ENCODE measurements at regions not wholly inside any gene's neighbourhood (a gene's known extent, or its start where the extent isn't known, plus 50 kb on each side); places are given as distances from the start of the nearest gene placed in this dataset.

DNA sequence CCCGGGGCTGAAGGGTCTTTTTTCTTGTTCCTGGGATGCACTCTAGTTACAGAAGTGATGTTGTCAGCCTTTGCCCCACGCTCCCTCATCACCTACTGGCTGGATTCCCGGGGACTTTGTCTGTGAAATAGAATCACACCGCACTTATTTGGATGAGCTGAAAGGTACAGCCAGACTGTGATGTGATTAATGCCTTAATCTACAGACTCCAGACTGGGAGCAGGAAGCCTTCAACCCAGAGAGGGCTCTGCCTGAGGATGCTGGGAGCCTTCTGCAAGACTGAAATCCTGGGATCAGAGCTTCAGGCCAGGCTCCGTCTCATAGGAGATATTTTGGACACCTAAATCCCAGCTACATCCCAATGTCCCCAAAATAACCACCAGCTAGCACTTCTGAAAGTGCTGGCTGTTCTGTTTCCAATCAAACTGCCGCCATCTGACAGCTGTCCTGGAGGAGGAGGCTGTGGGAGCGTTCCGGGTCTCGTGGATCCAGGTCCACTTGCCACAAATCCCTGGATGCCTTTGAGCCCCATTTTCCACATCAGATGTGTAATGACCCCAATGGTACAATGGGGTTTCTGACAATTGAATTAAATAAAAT, 688.5 kb downstream of the TBC1D22A start:
- DNase-seq (ENCODE audit: low spot score), result no peak
- no peak overlapping the region for H3K27ac ChIP-seq
- H3K4me1 ChIP-seq, result peaks cover 0 to 3% of the 10 kb centered on the region in 2 donors
- TF ChIP-seq, protein P1, sequence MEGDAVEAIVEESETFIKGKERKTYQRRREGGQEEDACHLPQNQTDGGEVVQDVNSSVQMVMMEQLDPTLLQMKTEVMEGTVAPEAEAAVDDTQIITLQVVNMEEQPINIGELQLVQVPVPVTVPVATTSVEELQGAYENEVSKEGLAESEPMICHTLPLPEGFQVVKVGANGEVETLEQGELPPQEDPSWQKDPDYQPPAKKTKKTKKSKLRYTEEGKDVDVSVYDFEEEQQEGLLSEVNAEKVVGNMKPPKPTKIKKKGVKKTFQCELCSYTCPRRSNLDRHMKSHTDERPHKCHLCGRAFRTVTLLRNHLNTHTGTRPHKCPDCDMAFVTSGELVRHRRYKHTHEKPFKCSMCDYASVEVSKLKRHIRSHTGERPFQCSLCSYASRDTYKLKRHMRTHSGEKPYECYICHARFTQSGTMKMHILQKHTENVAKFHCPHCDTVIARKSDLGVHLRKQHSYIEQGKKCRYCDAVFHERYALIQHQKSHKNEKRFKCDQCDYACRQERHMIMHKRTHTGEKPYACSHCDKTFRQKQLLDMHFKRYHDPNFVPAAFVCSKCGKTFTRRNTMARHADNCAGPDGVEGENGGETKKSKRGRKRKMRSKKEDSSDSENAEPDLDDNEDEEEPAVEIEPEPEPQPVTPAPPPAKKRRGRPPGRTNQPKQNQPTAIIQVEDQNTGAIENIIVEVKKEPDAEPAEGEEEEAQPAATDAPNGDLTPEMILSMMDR (IDR thresholded peaks at IDR 0.05), result no peak
- no peak overlapping the region for H3K4me3 ChIP-seq
- no peaks in the 10 kb centered on the region for H3K36me3 ChIP-seq
- peaks cover 0 to 19% of the 10 kb centered on the region in 2 donors for H3K9me3 ChIP-seq
- no peaks in the 10 kb centered on the region for H3K27me3 ChIP-seq

DNA sequence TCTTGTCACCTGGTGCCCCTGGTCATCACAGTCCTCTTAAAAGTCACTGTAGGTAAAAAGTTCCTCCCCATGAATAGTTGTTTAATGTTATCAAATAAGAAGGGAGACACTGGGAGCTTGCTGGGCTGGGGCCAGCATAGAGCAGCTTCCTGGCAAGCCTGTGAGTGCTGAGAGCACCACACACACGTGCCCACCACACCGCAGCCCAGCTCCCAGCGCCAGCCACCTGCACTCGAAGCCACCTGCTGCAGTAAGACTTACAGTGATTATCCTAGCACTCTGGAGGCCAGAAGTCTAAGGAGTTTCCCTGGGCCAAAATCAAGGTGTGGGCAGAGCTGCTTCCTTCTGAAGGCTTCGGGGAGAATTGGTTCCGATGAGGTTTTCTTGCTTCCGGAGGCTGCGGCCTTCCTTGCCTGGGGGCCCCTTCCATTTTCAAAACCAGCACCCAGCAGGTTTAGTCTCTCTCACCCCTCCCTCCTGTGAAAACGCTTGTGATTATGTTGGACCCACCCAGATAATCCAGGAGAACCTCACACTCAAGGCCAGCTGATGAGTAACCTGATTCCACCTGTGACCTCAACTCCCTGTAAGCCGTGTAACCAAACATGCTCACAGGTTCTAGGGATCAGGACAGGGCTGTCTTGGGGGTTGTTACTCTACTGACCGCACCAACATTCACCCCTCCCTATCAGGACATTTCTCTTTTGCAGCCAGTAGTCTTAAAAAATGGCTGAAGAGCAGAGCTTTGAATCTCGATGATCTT, 687.2 kb downstream of the TBC1D22A start:
- Histone ChIP-seq H3K36me3 (no peaks in the 10 kb centered on the region), H3K4me1 (peaks cover 0 to 3% of the 10 kb centered on the region in 2 donors), H3K27me3 (no peaks in the 10 kb centered on the region), H3K9me3 (peaks cover 0 to 13% of the 10 kb centered on the region in 2 donors), H3K4me3 (no peak overlapping the region), H3K27ac (no peak overlapping the region)
- TF ChIP-seq, protein P1 (IDR thresholded peaks at IDR 0.05), result no peak
- DNase-seq (ENCODE audit: low spot score), result no peak

DNA sequence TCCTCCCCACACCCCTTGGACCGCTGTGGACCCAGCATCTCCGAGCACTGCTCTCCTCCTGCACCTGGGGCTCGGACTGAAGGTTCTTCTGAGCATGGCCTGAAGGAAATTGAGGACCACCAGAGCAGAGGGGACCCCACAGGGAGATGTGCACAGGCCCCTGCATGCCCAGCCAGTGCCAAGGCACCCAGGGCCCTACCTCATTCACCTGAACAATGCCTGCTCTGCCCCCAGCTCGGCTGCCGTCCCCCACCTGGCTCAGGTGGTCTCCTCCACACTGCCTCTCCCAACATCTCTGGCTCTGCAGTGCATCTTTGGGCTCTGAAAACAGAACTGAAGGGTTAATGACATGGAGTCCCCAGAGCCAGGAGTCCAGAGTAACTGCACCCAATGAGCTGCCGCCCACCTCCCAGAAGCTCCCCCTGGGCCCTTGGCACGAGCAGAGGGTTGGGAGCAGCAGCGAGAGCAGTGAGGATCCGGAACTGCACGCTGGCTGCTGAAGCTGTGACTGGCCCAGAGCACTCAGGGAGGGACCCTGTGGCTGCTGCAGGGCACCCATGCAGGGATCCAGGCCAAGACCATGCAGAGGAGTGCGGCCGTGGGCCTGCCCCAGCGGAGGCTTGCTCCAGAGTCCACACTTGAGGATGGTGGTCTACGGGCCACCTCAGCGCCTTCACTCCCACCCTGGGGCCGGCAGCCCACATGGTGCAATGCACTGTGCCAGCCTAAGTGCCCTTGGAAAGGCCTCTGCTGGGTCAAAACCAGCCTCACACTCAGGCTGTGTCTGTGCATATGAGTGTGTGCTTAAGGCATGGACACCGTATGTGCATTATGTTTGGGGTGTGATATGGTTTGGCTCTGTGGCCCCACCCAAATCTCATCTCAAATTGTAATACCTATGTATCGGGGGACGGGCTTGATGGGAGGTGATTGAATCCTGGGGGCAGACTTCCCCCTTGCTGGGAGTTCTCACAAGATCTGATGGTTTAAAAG, 686.1 kb downstream of the TBC1D22A start:
- Histone ChIP-seq H3K36me3 (no peaks in the 10 kb centered on the region), H3K4me3 (no peak overlapping the region), H3K4me1 (peaks cover 0 to 3% of the 10 kb centered on the region in 2 donors), H3K27ac (no peak overlapping the region), H3K27me3 (no peaks in the 10 kb centered on the region), H3K9me3 (peaks cover 0 to 2% of the 10 kb centered on the region in 2 donors)
- TF ChIP-seq, protein P1 (IDR thresholded peaks at IDR 0.05), result no peak
- peak; percentile 18 for DNase-seq (ENCODE audit: low spot score)

DNA sequence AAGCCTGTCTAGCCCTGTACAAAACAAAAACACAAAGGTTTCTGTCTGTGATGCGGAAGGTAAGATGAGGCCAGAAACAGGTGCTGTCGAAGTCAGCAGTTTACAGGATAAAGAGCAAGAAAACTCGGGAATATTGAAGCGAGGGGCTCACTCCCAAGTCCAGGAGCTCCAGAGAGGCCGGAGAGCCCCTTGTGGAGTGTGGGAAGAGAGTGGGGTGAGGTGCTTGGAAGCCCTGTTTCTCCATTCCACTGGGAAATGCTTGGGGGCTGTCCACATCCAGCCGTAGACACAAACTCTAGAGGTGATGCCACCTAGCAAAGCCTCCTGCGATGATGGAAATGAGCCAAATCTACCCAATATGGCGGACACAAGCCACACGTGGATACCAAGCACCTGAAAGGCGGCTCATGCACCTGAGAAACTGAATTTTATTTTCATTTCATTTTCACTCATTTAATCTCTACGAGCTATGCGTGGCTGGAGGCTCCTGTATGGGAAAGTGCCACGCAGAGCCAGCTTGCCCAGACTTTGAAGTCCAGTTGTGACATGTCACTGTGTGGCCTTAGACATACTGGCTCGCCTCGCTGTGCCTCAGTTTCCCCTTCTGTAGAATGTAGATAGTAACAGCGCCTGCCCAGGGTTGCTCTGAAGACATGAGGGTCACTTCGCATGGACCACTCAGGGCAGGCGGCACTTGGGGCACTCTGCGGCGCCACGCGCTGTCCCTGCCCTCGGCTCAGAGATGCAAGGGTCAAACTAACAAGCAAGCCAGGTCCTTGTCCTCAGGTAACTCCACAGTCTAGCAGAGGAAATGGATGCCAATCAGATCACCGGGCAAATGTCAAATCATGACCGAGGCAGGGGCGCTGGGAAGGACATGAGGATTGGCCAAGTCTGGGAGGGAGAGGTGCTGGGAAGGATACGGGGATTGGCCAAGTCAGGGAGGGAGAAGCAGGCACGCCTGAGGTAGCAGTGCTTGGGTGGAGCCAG, 684.7 kb downstream of the TBC1D22A start:
- Histone ChIP-seq H3K4me1 (peaks cover 0 to 3% of the 10 kb centered on the region in 2 donors), H3K9me3 (no peaks in the 10 kb centered on the region), H3K27ac (no peak overlapping the region), H3K27me3 (no peaks in the 10 kb centered on the region), H3K36me3 (no peaks in the 10 kb centered on the region), H3K4me3 (no peak overlapping the region)
- peak; percentile 34 for DNase-seq (ENCODE audit: low spot score)
- TF ChIP-seq, protein P1 (IDR thresholded peaks at IDR 0.05), result no peak

DNA sequence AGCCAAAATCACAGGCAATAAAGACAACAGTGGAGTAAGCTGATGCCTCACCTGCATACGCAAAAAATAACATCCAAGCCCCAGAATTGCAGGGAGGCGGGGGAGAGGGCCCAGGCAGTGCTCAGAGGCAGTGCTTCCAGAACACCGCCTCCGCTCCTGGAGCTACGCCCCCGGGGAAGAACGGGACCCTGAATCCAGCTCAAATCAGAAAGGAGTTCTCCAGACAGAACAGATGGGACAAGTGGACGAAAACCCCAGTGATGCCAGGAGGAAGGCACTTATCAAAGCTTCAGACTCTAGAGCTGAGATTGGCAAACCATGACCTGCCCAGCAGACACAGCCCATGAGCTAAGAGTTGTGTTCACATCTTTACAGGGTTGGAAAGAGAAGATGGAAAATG, 683.9 kb downstream of the TBC1D22A start:
- Histone ChIP-seq H3K4me3 (no peak overlapping the region), H3K27me3 (no peaks in the 10 kb centered on the region), H3K9me3 (no peaks in the 10 kb centered on the region), H3K36me3 (no peaks in the 10 kb centered on the region), H3K4me1 (peaks cover 0 to 3% of the 10 kb centered on the region in 2 donors), H3K27ac (no peak overlapping the region)
- peak; percentile 23 for DNase-seq (ENCODE audit: low spot score)
- TF ChIP-seq, protein P1 (IDR thresholded peaks at IDR 0.05), result no peak

Measured in right atrium auricular region (tissue), 2 donors.